Coronary artery (tissue), 2 donors: ENCODE measurements at regions not wholly inside any gene's neighbourhood (a gene's known extent, or its start where the extent isn't known, plus 50 kb on each side); places are given as distances from the start of the nearest gene placed in this dataset.
"Not testable (repeated sequence)": the region's sequence is repeated elsewhere in the genome, so short reads cannot be mapped to it uniquely, and the experiment has no call there.

ENCODE experiments used
- DNase-seq: peaks from one replicate; pipeline ENCODE4 v3.0.0-alpha.2; 2017; ENCODE audit warnings: low spot score
- H3K27ac ChIP-seq, 2 donors: fragments of 200-600 bp; sonication (generic); one replicate each; pipeline ENCODE4 v1.5.1; 2016 to 2019
- H3K4me3 ChIP-seq: fragments of 200-600 bp; sonication (generic); 2 replicates; pipeline ENCODE4 v1.5.1; 2016; ENCODE audit warnings: mild to moderate bottlenecking, moderate library complexity
- TF ChIP-seq, protein P1 (sequence below): fragments of 200-600 bp; sonication (generic); IDR thresholded peaks from one replicate; pipeline ENCODE4 v1.5.1; 2019; ENCODE audit warnings: antibody characterized with exemption

DNA sequence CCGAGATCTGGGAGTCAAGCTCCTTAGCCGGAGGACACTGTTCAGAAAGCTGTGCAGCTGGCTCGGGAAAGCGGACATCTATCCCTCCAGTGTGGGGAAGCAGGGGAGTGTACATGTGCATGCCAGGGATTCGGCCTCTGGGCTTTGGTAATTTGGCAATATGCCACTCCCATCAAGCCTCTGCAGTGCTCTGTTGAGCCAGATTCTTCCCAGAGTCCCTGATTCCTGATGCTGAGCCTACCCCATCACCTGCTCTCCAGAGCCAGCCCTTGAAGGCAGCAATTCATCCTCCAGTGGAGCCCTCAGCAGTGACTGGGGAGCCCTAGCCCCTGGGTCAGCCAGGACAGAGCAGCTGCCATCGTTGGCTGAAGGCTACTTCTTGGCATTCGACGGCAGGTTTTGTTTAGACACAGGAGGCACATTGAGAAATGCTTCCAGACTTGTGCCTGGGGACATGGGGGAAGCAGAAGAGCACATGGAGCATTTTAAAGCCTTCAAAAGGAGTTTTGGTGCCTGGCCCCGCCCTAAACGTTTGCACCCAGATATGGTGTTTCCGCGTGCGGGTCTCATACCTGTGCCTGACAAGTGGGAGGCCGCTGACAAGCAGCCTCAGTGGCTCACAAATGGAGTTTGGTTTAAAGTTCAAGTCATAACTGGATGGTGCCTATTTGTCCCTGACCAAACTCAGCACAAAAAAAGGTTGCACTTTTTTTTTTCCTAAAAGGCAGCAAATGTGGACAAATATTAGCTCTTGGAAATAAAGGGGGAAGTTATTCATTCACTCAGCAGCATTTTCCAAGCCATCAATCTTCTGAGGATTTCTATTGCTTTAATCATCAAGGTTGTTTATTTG is 272.8 kb downstream of the CYRIA start:
- Histone ChIP-seq H3K27ac (no peak overlapping the region), H3K4me3 (no peak overlapping the region)
- no peak for DNase-seq
- TF ChIP-seq, protein P1, sequence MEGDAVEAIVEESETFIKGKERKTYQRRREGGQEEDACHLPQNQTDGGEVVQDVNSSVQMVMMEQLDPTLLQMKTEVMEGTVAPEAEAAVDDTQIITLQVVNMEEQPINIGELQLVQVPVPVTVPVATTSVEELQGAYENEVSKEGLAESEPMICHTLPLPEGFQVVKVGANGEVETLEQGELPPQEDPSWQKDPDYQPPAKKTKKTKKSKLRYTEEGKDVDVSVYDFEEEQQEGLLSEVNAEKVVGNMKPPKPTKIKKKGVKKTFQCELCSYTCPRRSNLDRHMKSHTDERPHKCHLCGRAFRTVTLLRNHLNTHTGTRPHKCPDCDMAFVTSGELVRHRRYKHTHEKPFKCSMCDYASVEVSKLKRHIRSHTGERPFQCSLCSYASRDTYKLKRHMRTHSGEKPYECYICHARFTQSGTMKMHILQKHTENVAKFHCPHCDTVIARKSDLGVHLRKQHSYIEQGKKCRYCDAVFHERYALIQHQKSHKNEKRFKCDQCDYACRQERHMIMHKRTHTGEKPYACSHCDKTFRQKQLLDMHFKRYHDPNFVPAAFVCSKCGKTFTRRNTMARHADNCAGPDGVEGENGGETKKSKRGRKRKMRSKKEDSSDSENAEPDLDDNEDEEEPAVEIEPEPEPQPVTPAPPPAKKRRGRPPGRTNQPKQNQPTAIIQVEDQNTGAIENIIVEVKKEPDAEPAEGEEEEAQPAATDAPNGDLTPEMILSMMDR, result no peak

DNA sequence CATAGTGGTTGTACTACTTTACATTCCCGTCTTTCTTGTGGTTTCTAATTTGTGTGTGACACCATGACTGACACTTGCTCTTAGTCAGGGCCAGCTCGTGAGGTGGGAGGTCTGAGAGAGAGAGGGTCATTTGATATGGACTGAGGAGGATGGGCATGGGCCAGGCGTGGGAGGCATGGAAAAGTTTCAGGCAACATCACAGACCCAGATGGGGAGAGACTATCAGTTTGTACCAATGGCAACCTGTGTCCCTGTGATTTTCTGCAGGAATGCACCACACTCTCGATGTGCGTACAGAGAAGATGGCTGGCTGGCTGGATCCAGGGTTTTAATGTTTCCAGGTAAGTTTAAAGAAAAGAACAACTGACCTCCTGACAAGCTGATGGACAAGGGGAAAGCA is 273.6 kb downstream of the CYRIA start:
- Histone ChIP-seq H3K27ac (no peak overlapping the region), H3K4me3 (no peak overlapping the region)
- TF ChIP-seq, protein P1, result no peak
- no peak for DNase-seq

DNA sequence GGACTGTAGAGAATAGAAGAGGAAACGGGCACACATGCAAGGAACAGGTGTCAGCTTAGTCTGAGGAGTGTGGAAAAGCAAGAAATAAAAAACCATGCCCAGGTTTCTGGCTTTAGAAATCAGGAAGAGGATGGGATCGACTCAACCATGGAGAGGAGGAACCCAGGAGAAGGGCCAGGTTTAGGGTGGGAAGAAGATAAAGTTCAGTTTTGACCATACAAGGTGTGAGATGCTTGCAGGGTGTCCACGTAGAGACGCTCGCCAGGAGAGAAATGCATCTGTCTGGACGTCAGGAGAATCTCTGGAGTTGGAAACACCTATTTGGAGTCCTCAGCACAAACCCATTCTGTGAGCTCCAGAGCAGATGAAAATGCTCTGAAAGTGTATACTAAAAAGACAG is 275.1 kb downstream of the CYRIA start:
- DNase-seq, result no peak
- no peak overlapping the region for H3K27ac ChIP-seq
- TF ChIP-seq, protein P1, result no peak
- H3K4me3 ChIP-seq, result no peak overlapping the region

DNA sequence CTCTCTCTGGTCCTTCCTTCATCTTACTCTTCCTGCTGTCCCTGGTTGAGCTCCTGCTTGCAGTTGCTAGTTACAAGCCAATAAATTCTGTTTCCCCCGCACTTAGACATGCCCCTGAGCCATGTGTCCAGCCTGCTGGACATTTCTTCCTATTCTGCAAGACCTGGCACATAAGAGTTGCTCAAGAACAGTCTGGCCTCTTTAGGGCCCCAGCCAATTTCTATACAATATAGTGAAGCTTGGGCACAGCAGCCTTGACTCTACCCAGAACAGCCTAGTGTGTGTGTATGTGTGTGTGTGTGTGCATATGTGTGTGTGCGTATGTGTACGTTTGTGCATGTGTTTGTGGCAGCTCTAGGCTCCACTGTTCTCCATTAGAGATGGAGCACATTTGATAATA is 276.0 kb downstream of the CYRIA start:
- TF ChIP-seq, protein P1, result no peak
- H3K27ac ChIP-seq, result no peak overlapping the region
- DNase-seq, result no peak
- no peak overlapping the region for H3K4me3 ChIP-seq

DNA sequence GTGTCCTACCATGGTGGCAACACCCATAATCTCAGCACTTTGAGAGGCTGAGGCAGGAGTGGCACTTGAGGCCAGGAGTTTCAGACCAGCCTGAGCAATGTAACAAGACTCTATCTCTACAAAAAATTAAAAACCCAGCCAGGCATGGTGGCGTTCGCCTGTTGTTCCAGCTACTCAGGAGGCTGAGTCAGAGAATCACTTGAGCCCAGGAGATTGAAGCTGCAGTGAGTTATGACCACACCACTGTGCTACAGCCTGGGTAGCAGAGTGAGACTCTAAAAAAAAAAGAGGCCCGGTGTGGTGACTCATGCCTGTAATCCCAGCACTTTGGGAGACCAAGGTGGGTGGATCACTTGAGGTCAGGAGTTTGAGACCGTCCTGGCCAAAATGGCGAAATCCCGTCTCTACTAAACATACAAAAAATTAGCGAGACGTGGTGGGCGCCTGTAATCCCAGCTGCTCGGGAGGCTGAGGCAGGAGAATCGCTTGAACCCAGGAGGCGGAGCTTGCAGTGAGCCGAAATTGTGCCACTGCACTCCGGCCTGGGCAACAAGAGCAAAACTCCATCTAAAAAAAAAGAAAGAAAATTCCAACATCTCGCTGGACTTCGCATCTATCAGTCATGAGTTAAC is 277.3 kb downstream of the CYRIA start:
- not testable (repeated sequence) for H3K4me3 ChIP-seq, DNase-seq, H3K27ac ChIP-seq

DNA sequence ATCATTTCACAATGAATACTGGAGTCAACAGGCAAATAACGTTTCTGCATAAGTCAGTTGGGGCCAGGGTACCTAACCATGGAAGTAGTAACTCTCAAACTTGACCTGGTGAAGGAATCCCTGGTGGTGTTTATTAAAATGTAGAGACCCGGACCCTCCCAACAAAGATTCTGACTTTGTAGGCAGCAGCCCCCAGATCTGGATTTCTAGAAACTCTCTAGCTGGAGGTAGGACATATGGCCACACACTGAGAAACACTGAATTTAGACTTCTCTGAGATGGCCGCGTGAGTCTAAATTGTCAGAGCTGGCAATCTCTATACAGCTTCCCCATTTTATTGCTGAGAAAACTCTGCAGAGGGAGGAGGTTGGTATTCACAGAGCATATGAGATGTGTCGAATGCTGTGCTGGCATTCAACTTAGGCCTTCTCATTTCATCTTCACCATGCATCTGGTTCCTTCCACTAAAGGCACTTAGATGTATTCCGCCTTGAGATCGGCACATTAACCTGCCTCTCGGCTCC is 278.1 kb downstream of the CYRIA start:
- Histone ChIP-seq H3K27ac (no peak overlapping the region), H3K4me3 (no peak overlapping the region)
- DNase-seq, result no peak
- TF ChIP-seq, protein P1, result no peak

DNA sequence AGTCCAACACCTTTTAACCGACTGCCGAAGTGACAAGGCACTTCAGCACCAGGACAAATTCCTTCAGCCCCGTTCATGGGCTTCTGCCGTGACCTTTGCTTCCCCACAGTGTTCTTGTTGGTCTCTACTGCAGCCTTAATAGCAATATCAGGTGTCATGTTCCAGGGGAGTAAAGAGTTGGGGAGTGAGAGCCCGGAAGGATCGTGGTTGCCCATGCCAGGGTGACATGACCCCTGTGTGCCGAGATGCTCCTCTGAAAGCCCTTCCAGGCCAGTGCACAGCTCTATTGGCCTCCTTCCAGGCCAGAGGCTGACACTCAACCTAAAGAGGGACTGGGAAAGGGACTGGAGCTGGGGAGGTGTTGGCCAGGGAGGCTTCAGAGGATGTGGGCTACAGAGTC is 279.2 kb downstream of the CYRIA start:
- Histone ChIP-seq H3K27ac (no peak overlapping the region), H3K4me3 (no peak overlapping the region)
- TF ChIP-seq, protein P1, result no peak
- DNase-seq, result no peak
